HepG2 (cell line): ENCODE measurements at regions not wholly inside any gene's neighbourhood (a gene's known extent, or its start where the extent isn't known, plus 50 kb on each side); places are given as distances from the start of the nearest gene placed in this dataset.

Source experiments
- ATAC-seq: fragments of 200-7000 bp; cut with Tn5 transposase; 3 replicates; pipeline ENCODE4 v1.9.1; 2020; ENCODE audit warnings: mild to moderate bottlenecking, moderate library complexity
- BruUV-seq: library from RNA; stranded (reverse); fragments of 400-500 nt; replicated peaks from 2 replicates; lab custom pipeline; 2021; lab: Mats Ljungman, UMichigan
- CTCF ChIA-PET: fragments of 300-600 bp; formaldehyde crosslinking; extraction: SDS; loops from one replicate; lab custom pipeline; 2021; ENCODE audit warnings: low total read pairs, inconsistent platforms, low intra/inter-chr PET ratio; lab: Yijun Ruan, JAX
- POLR2A ChIA-PET: fragments of 350-600 bp; sonication (Branson Sonifier 250); formaldehyde crosslinking; loops from one replicate; lab custom pipeline; 2020; ENCODE audit warnings: antibody characterized with exemption, inconsistent platforms; lab: Yijun Ruan, JAX
- DNase-seq: peaks from one replicate; pipeline ENCODE4 v3.0.0-alpha.2; 2015; ENCODE audit warnings: low spot score
- FAIRE-seq: peaks from 3 replicates; lab custom pipeline; 2011; peaks lifted over from hg19 to GRCh38; lab: Jason Lieb, UNC
- H2AFZ ChIP-seq: one replicate; pipeline ENCODE4 v1.6.1; 2011; ENCODE audit warnings: low read length, inconsistent platforms
- H3K27ac ChIP-seq: fragments of 300-600 bp; 3 replicates; pipeline ENCODE4 v1.8.0; 2011; ENCODE audit warnings: mixed run types, mild to moderate bottlenecking, mixed read lengths, low read length, inconsistent platforms; ENCODE audit not compliant: insufficient read depth; ENCODE audit errors: extremely low read length
- H3K27me3 ChIP-seq, 2 experiments: fragments of 200-600 bp in 1 of 2; 2 replicates in 1 of 2; 3 replicates in 1 of 2; pipeline versions ENCODE4 v1.6.0 to v1.8.0; 2011; ENCODE audit warnings: low read length in 2 of 2, mild to moderate bottlenecking in 2 of 2, moderate library complexity in 2 of 2, inconsistent platforms in 1 of 2; ENCODE audit not compliant: insufficient read depth in 2 of 2, control insufficient read depth in 1 of 2
- H3K36me3 ChIP-seq, 2 experiments: fragments of 200-600 bp in 1 of 2; replicated peaks in 1 of 2; 2 replicates in 1 of 2; 3 replicates in 1 of 2; pipeline versions ENCODE4 v1.5.1 to v1.8.0; 2011; ENCODE audit warnings: low read length in 2 of 2, inconsistent platforms in 1 of 2; ENCODE audit not compliant: insufficient read depth in 2 of 2, control insufficient read depth in 1 of 2
- H3K4me1 ChIP-seq: 2 replicates; pipeline ENCODE4 v1.5.1; 2012; ENCODE audit warnings: low read length, inconsistent platforms; ENCODE audit not compliant: insufficient read depth
- H3K4me2 ChIP-seq: 2 replicates; pipeline ENCODE4 v1.6.0; 2011; ENCODE audit warnings: low read depth, low read length, inconsistent platforms
- H3K4me3 ChIP-seq, 3 experiments: fragments of 200-600 bp in 1 of 3; sonication (generic), shearing (Covaris generic) in 1 of 3; replicated peaks in 1 of 3; 2 replicates each; pipeline ENCODE4 v1.5.1; 2011 to 2016; ENCODE audit warnings: low read length in 3 of 3, inconsistent platforms in 2 of 3, low read depth in 2 of 3, mild to moderate bottlenecking in 2 of 3, control low read depth in 1 of 3, mixed read lengths in 1 of 3; ENCODE audit not compliant: insufficient read depth in 1 of 3
- H3K79me2 ChIP-seq: one replicate; pipeline ENCODE4 v1.6.1; 2011; ENCODE audit warnings: low read length, inconsistent platforms; ENCODE audit not compliant: insufficient read depth
- H3K9ac ChIP-seq: 2 replicates; pipeline ENCODE4 v1.6.0; 2011; ENCODE audit warnings: mild to moderate bottlenecking, low read depth, low read length, inconsistent platforms; ENCODE audit not compliant: insufficient read depth
- H3K9me3 ChIP-seq: 2 replicates; pipeline ENCODE4 v1.5.1; 2012; ENCODE audit warnings: mild to moderate bottlenecking, low read length
- H4K20me1 ChIP-seq: 2 replicates; pipeline ENCODE4 v1.6.0; 2011; ENCODE audit warnings: inconsistent platforms, mild to moderate bottlenecking, low read length, moderate library complexity; ENCODE audit not compliant: insufficient read depth
- CBX5 ChIP-seq: sonication (generic); formaldehyde crosslinking; IDR thresholded peaks from 2 replicates; pipeline ENCODE4 v1.4.0; 2020; ENCODE audit warnings: missing genetic modification reagents, borderline replicate concordance
- KLF16 ChIP-seq, 2 experiments: sonication (generic) in 1 of 2; formaldehyde crosslinking in 1 of 2; IDR thresholded peaks; 2 replicates each; pipeline versions ENCODE4 v1.6.1 to v1.8.0; 2016 to 2023; ENCODE audit warnings: missing genetic modification reagents in 2 of 2, missing compliant biosample characterization in 1 of 2
- MAFG ChIP-seq: sonication (generic); formaldehyde crosslinking; IDR thresholded peaks from 2 replicates; pipeline ENCODE4 v1.5.1; 2020; ENCODE audit warnings: mild to moderate bottlenecking, missing genetic modification reagents
- MIXL1 ChIP-seq: IDR thresholded peaks from 2 replicates; pipeline ENCODE4 v1.6.1; 2016
- RARA ChIP-seq: IDR thresholded peaks from 2 replicates; pipeline ENCODE4 v1.6.1; 2016; ENCODE audit warnings: missing genetic modification reagents, missing compliant biosample characterization
- ZNF34 ChIP-seq: sonication (generic); formaldehyde crosslinking; IDR thresholded peaks from 2 replicates; pipeline ENCODE4 v1.4.0; 2020; ENCODE audit warnings: mild to moderate bottlenecking, missing genetic modification reagents, borderline replicate concordance
- ZNF878 ChIP-seq: sonication (generic); formaldehyde crosslinking; IDR thresholded peaks from 2 replicates; pipeline ENCODE4 v1.8.1; 2023; ENCODE audit warnings: mild to moderate bottlenecking, missing genetic modification reagents, moderate library complexity
- WGBS: methylation state at CpG from one replicate; pipeline ENCODE4 v1.1.6; 2017; ENCODE audit warnings: low lambda C conversion rate; 5-methylcytosine and 5-hydroxymethylcytosine counted together
- in situ Hi-C: cut with HindIII; loops from 2 replicates; pipeline ENCODE4 v1.10.0; 2017; ENCODE audit warnings: low pct_unique_long_range_greater_than_20kb; ENCODE audit not compliant: extremely low pct_ligation_motif_present
- intact Hi-C: fragments of 100-400 bp; cut with micrococcal nuclease; formaldehyde crosslinking; loops from one replicate; pipeline ENCODE4 v1.10.0; 2022; ENCODE audit not compliant: unreplicated experiment
- TF ChIP-seq, protein P1 (sequence below): sonication (generic); formaldehyde crosslinking; IDR thresholded peaks from 2 replicates; pipeline ENCODE4 v1.5.0; 2020; ENCODE audit warnings: missing genetic modification reagents
- TF ChIP-seq, protein P2 (sequence below): sonication (generic); formaldehyde crosslinking; IDR thresholded peaks from 2 replicates; pipeline ENCODE4 v1.8.1; 2023; ENCODE audit warnings: mild to moderate bottlenecking, inconsistent platforms, moderate library complexity, missing genetic modification reagents, borderline replicate concordance

DNA sequence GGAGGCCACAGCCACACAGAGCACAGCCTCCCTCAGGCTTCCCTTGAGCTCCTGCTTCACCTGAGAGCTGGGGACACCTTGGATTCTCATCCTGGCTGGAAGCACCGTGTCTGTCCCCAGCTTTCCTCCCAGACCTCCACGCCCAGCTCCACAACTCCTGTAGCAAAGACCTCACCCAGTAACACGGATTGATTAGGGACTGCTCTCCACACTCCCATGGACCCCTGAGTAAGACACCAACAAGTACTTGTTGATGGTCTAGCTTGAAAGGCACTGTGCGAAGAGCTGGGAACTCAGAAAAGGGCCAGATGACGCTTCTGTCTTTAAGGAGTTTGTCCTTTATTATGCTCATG lies 109.6 kb downstream of the DLL1 start:
- Histone ChIP-seq H4K20me1 (no peaks in the 10 kb centered on the region), H3K9me3 (peaks cover 6% of the 10 kb centered on the region), H2AFZ (no peak overlapping the region), H3K79me2 (no peaks in the 10 kb centered on the region), H3K27ac (no peak overlapping the region), H3K36me3 (no peaks in the 10 kb centered on the region), H3K4me3 (no peak overlapping the region), H3K4me1 (no peaks in the 10 kb centered on the region), H3K9ac (no peak overlapping the region), H3K27me3 (peaks cover 6 to 34% of the 10 kb centered on the region in 2 experiments; a peak in 4 of 5 replicates), H3K4me2 (no peak overlapping the region)
- FAIRE-seq (no peak), DNase-seq (no peak), ATAC-seq (no peak)
- WGBS: 10% methylated on average over 5 of the region's 5 CpGs
- in situ Hi-C loops: no loop called here
- no TSS peak for BruUV-seq
- TF ChIP-seq ZNF878 (CRISPR knock-in tag) (no peak), CBX5 (no peak), ZNF34 (CRISPR knock-in tag) (no peak), MAFG (no peak), MIXL1 (CRISPR knock-in tag) (no peak), KLF16 (CRISPR knock-in tag; IDR thresholded peaks at IDR 0.05) (no peak), RARA (CRISPR knock-in tag) (no peak)
- TF ChIP-seq, protein P1, sequence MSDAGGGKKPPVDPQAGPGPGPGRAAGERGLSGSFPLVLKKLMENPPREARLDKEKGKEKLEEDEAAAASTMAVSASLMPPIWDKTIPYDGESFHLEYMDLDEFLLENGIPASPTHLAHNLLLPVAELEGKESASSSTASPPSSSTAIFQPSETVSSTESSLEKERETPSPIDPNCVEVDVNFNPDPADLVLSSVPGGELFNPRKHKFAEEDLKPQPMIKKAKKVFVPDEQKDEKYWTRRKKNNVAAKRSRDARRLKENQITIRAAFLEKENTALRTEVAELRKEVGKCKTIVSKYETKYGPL (CRISPR knock-in tag): no peak
- ChIA-PET CTCF (no interaction called here), POLR2A (no interaction called here)
- intact Hi-C loops: no loop called here

DNA sequence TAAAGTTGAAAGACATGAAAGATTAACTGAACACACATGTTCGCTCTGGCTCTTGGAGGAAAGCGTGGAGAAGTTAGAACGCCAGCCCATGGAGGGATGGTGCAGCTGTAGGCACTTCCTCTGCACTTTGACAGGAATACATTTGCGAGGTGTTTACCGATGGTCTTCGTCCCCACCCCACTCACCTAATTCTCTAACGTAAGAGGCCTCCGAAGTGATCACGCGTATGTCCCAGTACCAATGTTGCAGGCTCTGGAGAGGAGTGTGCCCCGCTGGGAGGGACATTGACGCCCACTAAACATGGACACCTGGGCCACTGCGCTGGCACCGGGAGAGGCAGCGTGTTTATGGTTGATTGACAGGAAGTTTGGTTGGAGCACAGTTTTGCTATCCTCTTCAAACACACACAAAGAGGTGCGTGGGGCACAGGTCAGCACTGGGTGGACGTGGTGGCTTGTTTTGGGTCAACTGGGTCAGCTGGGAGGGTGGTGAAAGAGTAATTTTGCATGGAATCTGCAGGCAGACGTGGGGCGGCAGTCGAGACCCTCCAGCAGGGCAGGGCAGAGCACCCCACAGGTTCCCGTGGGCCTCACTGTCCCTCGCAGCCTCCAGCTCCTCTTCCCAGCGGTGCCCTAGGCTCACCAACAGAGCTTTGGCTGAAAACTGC lies 110.1 kb downstream of the DLL1 start:
- no peaks in the 10 kb centered on the region for H3K36me3 ChIP-seq
- no peak overlapping the region for H3K4me3 ChIP-seq
- intact Hi-C loops (no loop called here), in situ Hi-C loops (no loop called here)
- H3K4me1 ChIP-seq: no peaks in the 10 kb centered on the region
- H3K27ac ChIP-seq: no peak overlapping the region
- H4K20me1 ChIP-seq: no peaks in the 10 kb centered on the region
- no peak for ATAC-seq
- no peaks in the 10 kb centered on the region for H3K79me2 ChIP-seq
- H3K27me3 ChIP-seq: peaks cover under 1 to 28% of the 10 kb centered on the region in 2 experiments; a peak in 3 of 5 replicates
- no TSS peak for BruUV-seq
- H2AFZ ChIP-seq: no peak overlapping the region
- ChIA-PET POLR2A (no interaction called here), CTCF (no interaction called here)
- peaks cover 6% of the 10 kb centered on the region for H3K9me3 ChIP-seq
- H3K4me2 ChIP-seq: no peak overlapping the region
- TF ChIP-seq, protein P2, sequence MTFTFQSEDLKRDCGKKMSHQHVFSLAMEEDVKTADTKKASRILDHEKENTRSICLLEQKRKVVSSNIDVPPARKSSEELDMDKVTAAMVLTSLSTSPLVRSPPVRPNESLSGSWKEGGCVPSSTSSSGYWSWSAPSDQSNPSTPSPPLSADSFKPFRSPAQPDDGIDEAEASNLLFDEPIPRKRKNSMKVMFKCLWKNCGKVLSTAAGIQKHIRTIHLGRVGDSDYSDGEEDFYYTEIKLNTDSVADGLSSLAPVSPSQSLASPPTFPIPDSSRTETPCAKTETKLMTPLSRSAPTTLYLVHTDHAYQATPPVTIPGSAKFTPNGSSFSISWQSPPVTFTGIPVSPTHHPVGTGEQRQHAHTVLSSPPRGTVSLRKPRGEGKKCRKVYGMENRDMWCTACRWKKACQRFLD (CRISPR knock-in tag): no peak
- WGBS: 29% methylated on average over 18 of the region's 23 CpGs
- H3K9ac ChIP-seq: no peak overlapping the region
- no peak for DNase-seq
- no peak for FAIRE-seq
